ENCODE measurements at regions not wholly inside any gene's neighbourhood (a gene's known extent, or its start where the extent isn't known, plus 50 kb on each side); places are given as distances from the start of the nearest gene placed in this dataset.

GRCh38 chr7:12865593-12865992 is 178.2 kb downstream of the ARL4A start:
- TF ChIP-seq CTCF (IDR thresholded peaks at IDR 0.05) (no peak), EZH2 (IDR thresholded peaks at IDR 0.05; ENCODE audit: borderline replicate concordance, insufficient read depth, low read depth, low read length, poor library complexity, severe bottlenecking) (no peak)
